ENCODE measurements at regions not wholly inside any gene's neighbourhood (a gene's known extent, or its start where the extent isn't known, plus 50 kb on each side); places are given as distances from the start of the nearest gene placed in this dataset.
"Not testable (repeated sequence)": the region's sequence is repeated elsewhere in the genome, so short reads cannot be mapped to it uniquely, and the experiment has no call there.

GRCh38 chr6:168192195-168192900 is 113.3 kb upstream of the FRMD1 start:
- no peaks in the 10 kb centered on the region for H3K36me3 ChIP-seq (ENCODE audit: control insufficient read depth, insufficient read depth, low read length)
- H3K4me1 ChIP-seq (ENCODE audit: control insufficient read depth, insufficient read depth, low read length): no peaks in the 10 kb centered on the region
- H3K9ac ChIP-seq (ENCODE audit: low read depth, low read length): no peak overlapping the region
- H3K27ac ChIP-seq (ENCODE audit: low read depth, low read length): no peak overlapping the region
- no peak overlapping the region for H3K4me3 ChIP-seq (ENCODE audit: low read depth, low read length)
- H3K9me3 ChIP-seq (ENCODE audit: control insufficient read depth, insufficient read depth, low read length): no peaks in the 10 kb centered on the region
- H3K27me3 ChIP-seq (ENCODE audit: control insufficient read depth, insufficient read depth, low read length): no peaks in the 10 kb centered on the region

GRCh38 chr6:168190646-168191443 is 111.8 kb upstream of the FRMD1 start:
- Histone ChIP-seq H3K27me3 (ENCODE audit: control insufficient read depth, insufficient read depth, low read length) (no peaks in the 10 kb centered on the region), H3K36me3 (ENCODE audit: control insufficient read depth, insufficient read depth, low read length) (no peaks in the 10 kb centered on the region)

GRCh38 chr6:168190014-168190405 is 111.0 kb upstream of the FRMD1 start:
- no peaks in the 10 kb centered on the region for H3K27me3 ChIP-seq (ENCODE audit: control insufficient read depth, insufficient read depth, low read length)
- no peaks in the 10 kb centered on the region for H3K36me3 ChIP-seq (ENCODE audit: control insufficient read depth, insufficient read depth, low read length)
- H3K4me1 ChIP-seq (ENCODE audit: control insufficient read depth, insufficient read depth, low read length): no peaks in the 10 kb centered on the region
- H3K9ac ChIP-seq (ENCODE audit: low read depth, low read length): no peak overlapping the region
- no peak overlapping the region for H3K27ac ChIP-seq (ENCODE audit: low read depth, low read length)
- 0 out of 2 replicates have a peak, but pooled peaks cover 7% of the 10 kb centered on the region for H3K9me3 ChIP-seq (ENCODE audit: control insufficient read depth, insufficient read depth, low read length)
- H3K4me3 ChIP-seq (ENCODE audit: low read depth, low read length): no peak overlapping the region

More at GRCh38 chr6:168190646-168191443, 111.8 kb upstream of the FRMD1 start:
- Histone ChIP-seq H3K9ac (ENCODE audit: low read depth, low read length) (no peak overlapping the region), H3K4me3 (ENCODE audit: low read depth, low read length) (no peak overlapping the region), H3K9me3 (ENCODE audit: control insufficient read depth, insufficient read depth, low read length) (0 out of 2 replicates have a peak, but pooled peaks cover 7% of the 10 kb centered on the region), H3K4me1 (ENCODE audit: control insufficient read depth, insufficient read depth, low read length) (no peaks in the 10 kb centered on the region), H3K27ac (ENCODE audit: low read depth, low read length) (no peak overlapping the region)

GRCh38 chr6:168189200-168190013 is 110.4 kb upstream of the FRMD1 start:
- no peak overlapping the region for H3K9ac ChIP-seq (ENCODE audit: low read depth, low read length)
- H3K27me3 ChIP-seq (ENCODE audit: control insufficient read depth, insufficient read depth, low read length): no peaks in the 10 kb centered on the region
- no peak overlapping the region for H3K4me3 ChIP-seq (ENCODE audit: low read depth, low read length)
- no peaks in the 10 kb centered on the region for H3K36me3 ChIP-seq (ENCODE audit: control insufficient read depth, insufficient read depth, low read length)
- H3K4me1 ChIP-seq (ENCODE audit: control insufficient read depth, insufficient read depth, low read length): no peaks in the 10 kb centered on the region
- H3K9me3 ChIP-seq (ENCODE audit: control insufficient read depth, insufficient read depth, low read length): 0 out of 2 replicates have a peak, but pooled peaks cover 7% of the 10 kb centered on the region
- H3K27ac ChIP-seq (ENCODE audit: low read depth, low read length): no peak overlapping the region

GRCh38 chr6:168188369-168189199 is 109.6 kb upstream of the FRMD1 start:
- Histone ChIP-seq H3K4me3 (ENCODE audit: low read depth, low read length) (no peak overlapping the region), H3K27me3 (ENCODE audit: control insufficient read depth, insufficient read depth, low read length) (no peaks in the 10 kb centered on the region; the same call in 1 of the 2 replicates), H3K36me3 (ENCODE audit: control insufficient read depth, insufficient read depth, low read length) (no peaks in the 10 kb centered on the region), H3K9me3 (ENCODE audit: control insufficient read depth, insufficient read depth, low read length) (0 out of 2 replicates have a peak, but pooled peaks cover 7% of the 10 kb centered on the region), H3K4me1 (ENCODE audit: control insufficient read depth, insufficient read depth, low read length) (no peaks in the 10 kb centered on the region), H3K9ac (ENCODE audit: low read depth, low read length) (no peak overlapping the region), H3K27ac (ENCODE audit: low read depth, low read length) (no peak overlapping the region)

GRCh38 chr6:168186438-168186837 is 107.4 kb upstream of the FRMD1 start:
- no peak overlapping the region for H3K27ac ChIP-seq (ENCODE audit: low read depth, low read length)
- H3K27me3 ChIP-seq (ENCODE audit: control insufficient read depth, insufficient read depth, low read length): peaks cover 9% of the 10 kb centered on the region
- H3K9me3 ChIP-seq (ENCODE audit: control insufficient read depth, insufficient read depth, low read length): 0 out of 2 replicates have a peak, but pooled peaks cover 7% of the 10 kb centered on the region
- peaks cover 15% of the 10 kb centered on the region for H3K4me1 ChIP-seq (ENCODE audit: control insufficient read depth, insufficient read depth, low read length)
- no peaks in the 10 kb centered on the region for H3K36me3 ChIP-seq (ENCODE audit: control insufficient read depth, insufficient read depth, low read length)
- H3K4me3 ChIP-seq (ENCODE audit: low read depth, low read length): no peak overlapping the region
- H3K9ac ChIP-seq (ENCODE audit: low read depth, low read length): no peak overlapping the region

- not testable (repeated sequence) for H3K36me3 ChIP-seq (ENCODE audit: control insufficient read depth, insufficient read depth, low read length); H3K27me3 ChIP-seq (ENCODE audit: control insufficient read depth, insufficient read depth, low read length)
These were observed 107.0 kb upstream of the FRMD1 start for GRCh38 chr6:168186018-168186417.

GRCh38 chr6:168184701-168185100 is 105.7 kb upstream of the FRMD1 start:
- H3K27ac ChIP-seq (ENCODE audit: low read depth, low read length): no peak overlapping the region
- H3K36me3 ChIP-seq (ENCODE audit: control insufficient read depth, insufficient read depth, low read length): no peaks in the 10 kb centered on the region
- no peak overlapping the region for H3K4me3 ChIP-seq (ENCODE audit: low read depth, low read length)
- H3K4me1 ChIP-seq (ENCODE audit: control insufficient read depth, insufficient read depth, low read length): peaks cover 30% of the 10 kb centered on the region
- 0 out of 2 replicates have a peak, but pooled peaks cover 7% of the 10 kb centered on the region for H3K9me3 ChIP-seq (ENCODE audit: control insufficient read depth, insufficient read depth, low read length)
- H3K27me3 ChIP-seq (ENCODE audit: control insufficient read depth, insufficient read depth, low read length): peaks cover 9% of the 10 kb centered on the region
- H3K9ac ChIP-seq (ENCODE audit: low read depth, low read length): no peak overlapping the region

More at GRCh38 chr6:168186018-168186417, 107.0 kb upstream of the FRMD1 start:
- H3K9me3 ChIP-seq (ENCODE audit: control insufficient read depth, insufficient read depth, low read length); H3K27ac ChIP-seq (ENCODE audit: low read depth, low read length); H3K9ac ChIP-seq (ENCODE audit: low read depth, low read length); H3K4me3 ChIP-seq (ENCODE audit: low read depth, low read length): not testable (repeated sequence)
- H3K4me1 ChIP-seq (ENCODE audit: control insufficient read depth, insufficient read depth, low read length): peaks cover 19% of the 10 kb centered on the region

GRCh38 chr6:168183613-168183970 is 104.6 kb upstream of the FRMD1 start:
- H3K4me1 ChIP-seq (ENCODE audit: control insufficient read depth, insufficient read depth, low read length): peaks cover 39% of the 10 kb centered on the region
- no peak overlapping the region for H3K9ac ChIP-seq (ENCODE audit: low read depth, low read length)
- peaks cover 9% of the 10 kb centered on the region for H3K27me3 ChIP-seq (ENCODE audit: control insufficient read depth, insufficient read depth, low read length)
- no peak overlapping the region for H3K4me3 ChIP-seq (ENCODE audit: low read depth, low read length)
- H3K36me3 ChIP-seq (ENCODE audit: control insufficient read depth, insufficient read depth, low read length): no peaks in the 10 kb centered on the region
- H3K9me3 ChIP-seq (ENCODE audit: control insufficient read depth, insufficient read depth, low read length): 0 out of 2 replicates have a peak, but pooled peaks cover 7% of the 10 kb centered on the region
- H3K27ac ChIP-seq (ENCODE audit: low read depth, low read length): no peak overlapping the region
